ENCODE measurements at regions not wholly inside any gene's neighbourhood (a gene's known extent, or its start where the extent isn't known, plus 50 kb on each side); places are given as distances from the start of the nearest gene placed in this dataset.
"Not testable (repeated sequence)": the region's sequence is repeated elsewhere in the genome, so short reads cannot be mapped to it uniquely, and the experiment has no call there.

DNA sequence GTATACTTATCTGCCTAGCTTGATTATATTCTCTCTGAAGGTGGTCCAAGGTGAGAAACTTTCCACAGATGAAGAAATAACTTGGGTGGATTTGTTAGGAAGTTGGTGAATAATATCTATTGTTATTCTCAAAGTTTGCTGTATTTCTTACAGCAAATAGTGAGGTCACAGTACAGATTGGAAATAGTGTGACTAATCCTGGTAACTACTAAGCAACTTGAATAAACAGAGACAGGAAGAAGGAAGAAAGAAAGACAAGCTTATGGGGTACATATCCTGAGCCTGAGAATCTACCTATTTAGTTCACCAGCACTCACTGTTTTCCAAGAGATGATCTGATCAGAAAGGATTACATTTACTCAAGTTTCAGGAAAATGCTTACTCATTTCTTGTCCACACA is 1416.1 kb downstream of the RPA4 start:
- Histone ChIP-seq H3K4me1 (no peaks in the 10 kb centered on the region), H3K27ac (no peak overlapping the region), H3K4me3 (no peak overlapping the region), H3K27me3 (no peaks in the 10 kb centered on the region), H3K36me3 (no peaks in the 10 kb centered on the region), H3K9me3 (no peaks in the 10 kb centered on the region)
- TF ChIP-seq, protein P1, sequence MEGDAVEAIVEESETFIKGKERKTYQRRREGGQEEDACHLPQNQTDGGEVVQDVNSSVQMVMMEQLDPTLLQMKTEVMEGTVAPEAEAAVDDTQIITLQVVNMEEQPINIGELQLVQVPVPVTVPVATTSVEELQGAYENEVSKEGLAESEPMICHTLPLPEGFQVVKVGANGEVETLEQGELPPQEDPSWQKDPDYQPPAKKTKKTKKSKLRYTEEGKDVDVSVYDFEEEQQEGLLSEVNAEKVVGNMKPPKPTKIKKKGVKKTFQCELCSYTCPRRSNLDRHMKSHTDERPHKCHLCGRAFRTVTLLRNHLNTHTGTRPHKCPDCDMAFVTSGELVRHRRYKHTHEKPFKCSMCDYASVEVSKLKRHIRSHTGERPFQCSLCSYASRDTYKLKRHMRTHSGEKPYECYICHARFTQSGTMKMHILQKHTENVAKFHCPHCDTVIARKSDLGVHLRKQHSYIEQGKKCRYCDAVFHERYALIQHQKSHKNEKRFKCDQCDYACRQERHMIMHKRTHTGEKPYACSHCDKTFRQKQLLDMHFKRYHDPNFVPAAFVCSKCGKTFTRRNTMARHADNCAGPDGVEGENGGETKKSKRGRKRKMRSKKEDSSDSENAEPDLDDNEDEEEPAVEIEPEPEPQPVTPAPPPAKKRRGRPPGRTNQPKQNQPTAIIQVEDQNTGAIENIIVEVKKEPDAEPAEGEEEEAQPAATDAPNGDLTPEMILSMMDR (IDR thresholded peaks at IDR 0.05): no peak
- TF ChIP-seq POLR2A (IDR thresholded peaks at IDR 0.05): no peak
- intact Hi-C loops (cut with DNase I; ENCODE audit: low total_unique reads): no loop called here
- no peak for DNase-seq

DNA sequence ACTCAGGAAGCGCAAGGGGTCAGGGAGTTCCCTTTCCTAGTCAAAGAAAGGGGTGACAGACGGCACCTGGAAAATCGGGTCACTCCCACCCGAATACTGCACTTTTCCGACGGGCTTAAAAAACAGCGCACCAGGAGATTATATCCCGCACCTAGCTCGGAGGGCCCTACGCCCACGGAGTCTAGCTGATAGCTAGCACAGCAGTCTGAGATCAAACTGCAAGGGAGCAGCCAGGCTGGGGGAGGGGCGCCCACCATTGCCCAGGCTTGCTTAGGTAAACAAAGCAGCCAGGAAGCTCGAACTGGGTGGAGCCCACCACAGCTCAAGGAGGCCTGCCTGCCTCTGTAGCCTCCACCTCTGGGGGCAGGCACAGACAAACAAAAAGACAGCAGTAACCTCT is 1416.8 kb downstream of the RPA4 start:
- H3K4me3 ChIP-seq; H3K27ac ChIP-seq; H3K9me3 ChIP-seq; H3K27me3 ChIP-seq; DNase-seq; intact Hi-C loops (cut with DNase I; ENCODE audit: low total_unique reads); H3K36me3 ChIP-seq; H3K4me1 ChIP-seq: not testable (repeated sequence)

DNA sequence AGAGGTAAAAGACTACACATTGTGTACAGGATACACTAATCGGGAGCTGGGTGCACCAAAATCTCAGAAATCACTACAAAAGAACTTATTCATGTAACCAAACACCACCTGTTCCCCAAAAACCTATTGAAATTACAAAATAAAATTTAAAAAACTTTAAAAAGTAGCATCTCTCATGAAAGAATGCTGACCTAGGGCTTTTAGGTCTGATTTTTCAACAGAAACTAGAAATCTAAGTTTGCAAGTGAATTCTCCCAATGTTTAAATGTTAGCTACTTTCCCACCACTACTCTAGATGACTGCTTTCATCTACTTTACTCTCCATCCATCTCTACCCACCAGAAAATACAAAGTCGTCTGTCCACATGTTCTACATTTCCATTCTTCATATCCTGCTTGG is 1447.7 kb downstream of the RPA4 start:
- TF ChIP-seq, protein P1 (IDR thresholded peaks at IDR 0.05): no peak
- TF ChIP-seq POLR2A (IDR thresholded peaks at IDR 0.05): no peak
- no peak overlapping the region for H3K27ac ChIP-seq
- intact Hi-C loops (cut with DNase I; ENCODE audit: low total_unique reads): no loop called here

GRCh38 chrX:98338544-98338943 is 1454.8 kb downstream of the RPA4 start:
- Histone ChIP-seq H3K9me3 (peaks cover 0 to under 1% of the 10 kb centered on the region in 2 donors), H3K36me3 (no peaks in the 10 kb centered on the region), H3K27ac (no peak overlapping the region), H3K4me1 (no peaks in the 10 kb centered on the region), H3K4me3 (no peak overlapping the region), H3K27me3 (no peaks in the 10 kb centered on the region)
- TF ChIP-seq, protein P1 (IDR thresholded peaks at IDR 0.05): no peak
- TF ChIP-seq POLR2A (IDR thresholded peaks at IDR 0.05): no peak
- DNase-seq: no peak
- intact Hi-C loops (cut with DNase I; ENCODE audit: low total_unique reads): no loop called here

More for the DNA sequence above, 1447.7 kb downstream of the RPA4 start:
- H3K27me3 ChIP-seq: peaks cover 0 to 8% of the 10 kb centered on the region in 2 donors
- H3K4me3 ChIP-seq: no peak overlapping the region
- H3K9me3 ChIP-seq: no peaks in the 10 kb centered on the region
- H3K36me3 ChIP-seq: no peaks in the 10 kb centered on the region
- H3K4me1 ChIP-seq: no peaks in the 10 kb centered on the region
- DNase-seq: no peak

- H3K36me3 ChIP-seq: no peaks in the 10 kb centered on the region
- H3K4me3 ChIP-seq: no peak overlapping the region
- no peaks in the 10 kb centered on the region for H3K4me1 ChIP-seq
- H3K27me3 ChIP-seq: no peaks in the 10 kb centered on the region
- intact Hi-C loops (cut with DNase I; ENCODE audit: low total_unique reads): no loop called here
- H3K27ac ChIP-seq: no peak overlapping the region
- H3K9me3 ChIP-seq: no peaks in the 10 kb centered on the region
- DNase-seq: no peak
- TF ChIP-seq, protein P1 (IDR thresholded peaks at IDR 0.05): no peak
- no peak for TF ChIP-seq POLR2A (IDR thresholded peaks at IDR 0.05)
Measured at GRCh38 chrX:98350940-98351339, 1467.2 kb downstream of the RPA4 start.

GRCh38 chrX:98357146-98357545 is 1473.4 kb downstream of the RPA4 start:
- no peak overlapping the region for H3K27ac ChIP-seq
- intact Hi-C loops (cut with DNase I; ENCODE audit: low total_unique reads): no loop called here
- H3K4me1 ChIP-seq: no peaks in the 10 kb centered on the region
- TF ChIP-seq, protein P1 (IDR thresholded peaks at IDR 0.05): no peak
- no peak for TF ChIP-seq POLR2A (IDR thresholded peaks at IDR 0.05)
- H3K4me3 ChIP-seq: no peak overlapping the region
- H3K27me3 ChIP-seq: no peaks in the 10 kb centered on the region
- H3K9me3 ChIP-seq: no peaks in the 10 kb centered on the region
- DNase-seq: no peak
- H3K36me3 ChIP-seq: no peaks in the 10 kb centered on the region
